HCEC 1CT (cell line): ENCODE measurements at regions not wholly inside any gene's neighbourhood (a gene's known extent, or its start where the extent isn't known, plus 50 kb on each side); places are given as distances from the start of the nearest gene placed in this dataset.
"Not testable (repeated sequence)": the region's sequence is repeated elsewhere in the genome, so short reads cannot be mapped to it uniquely, and the experiment has no call there.

Experiments used
- DNase-seq: peaks from one replicate; pipeline ENCODE4 v3.0.0-alpha.2; 2017

DNA sequence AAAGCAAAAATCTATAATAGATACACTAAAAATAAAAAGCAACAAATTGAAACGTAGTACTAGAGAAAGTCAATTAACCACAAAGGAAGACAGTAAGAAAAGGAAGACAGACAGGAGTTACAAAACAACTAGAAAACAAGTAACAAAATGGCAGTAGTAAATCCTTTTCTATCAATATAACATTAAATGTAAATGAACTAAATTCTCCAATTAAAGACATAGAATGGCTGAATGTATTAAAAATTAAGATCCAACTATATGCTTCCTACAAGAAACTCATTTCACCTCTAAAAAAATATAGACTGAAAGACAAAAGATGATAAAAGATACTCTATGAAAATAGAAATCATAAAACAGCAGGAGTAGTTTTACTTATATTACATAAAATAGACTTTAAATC, 79.1 kb downstream of the CTH start:
- no peak for DNase-seq

DNA sequence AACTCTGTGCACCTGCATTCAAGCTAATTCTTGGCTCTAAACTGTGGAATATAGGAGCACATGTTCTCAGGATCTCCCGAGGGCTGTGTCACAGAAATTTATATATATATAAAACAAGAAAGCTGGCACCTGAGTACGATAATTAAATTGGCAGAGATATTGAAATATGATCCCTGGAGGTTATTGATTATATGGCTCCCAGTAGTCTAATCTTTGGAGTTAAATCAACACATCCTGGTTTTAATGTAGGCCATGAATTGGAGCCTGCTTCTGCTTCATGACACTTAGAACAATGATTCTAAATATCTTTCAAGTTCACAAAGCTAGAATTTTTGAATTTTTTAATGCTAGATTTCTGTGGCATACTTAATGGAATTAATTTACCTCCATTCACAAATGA, 84.3 kb downstream of the CTH start:
- no peak for DNase-seq

DNA sequence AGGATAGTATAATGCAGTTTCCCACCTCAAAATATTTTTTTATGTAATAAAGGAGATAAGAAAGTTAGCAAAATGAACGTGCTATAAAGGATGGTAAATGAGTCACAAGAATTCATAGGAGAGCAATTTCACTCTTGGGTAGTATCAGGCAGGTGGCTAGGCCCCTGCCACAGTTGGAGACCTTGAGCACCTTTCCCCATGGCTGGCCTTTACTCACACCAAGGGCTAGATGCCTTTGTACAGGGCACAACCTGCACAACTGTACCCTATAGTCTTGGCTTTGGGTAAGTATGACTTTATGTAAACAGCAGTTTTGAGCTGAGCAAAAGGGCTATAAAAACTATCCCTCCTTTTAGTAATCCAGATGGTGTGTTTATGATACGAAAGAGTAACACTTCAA, 85.1 kb downstream of the CTH start:
- no peak for DNase-seq

DNA sequence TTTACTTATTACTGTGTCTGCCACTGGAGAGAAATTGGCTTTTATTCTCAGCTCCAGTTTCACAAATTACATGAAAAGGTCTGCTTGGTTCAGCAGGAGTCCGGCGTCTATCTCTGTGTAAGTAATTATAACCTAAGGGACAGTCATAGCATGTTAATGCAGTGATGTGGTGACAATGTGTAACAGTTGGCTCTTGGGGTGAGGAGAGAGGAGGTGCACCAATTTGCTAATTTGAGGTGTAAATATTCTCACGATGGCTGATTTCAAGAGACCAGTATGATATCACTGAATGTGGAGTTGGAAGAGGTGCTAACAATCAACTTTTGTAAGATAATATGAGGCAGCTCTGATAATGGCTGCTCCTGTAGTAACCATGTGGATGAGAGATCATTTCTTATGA, 86.1 kb downstream of the CTH start:
- no peak for DNase-seq

DNA sequence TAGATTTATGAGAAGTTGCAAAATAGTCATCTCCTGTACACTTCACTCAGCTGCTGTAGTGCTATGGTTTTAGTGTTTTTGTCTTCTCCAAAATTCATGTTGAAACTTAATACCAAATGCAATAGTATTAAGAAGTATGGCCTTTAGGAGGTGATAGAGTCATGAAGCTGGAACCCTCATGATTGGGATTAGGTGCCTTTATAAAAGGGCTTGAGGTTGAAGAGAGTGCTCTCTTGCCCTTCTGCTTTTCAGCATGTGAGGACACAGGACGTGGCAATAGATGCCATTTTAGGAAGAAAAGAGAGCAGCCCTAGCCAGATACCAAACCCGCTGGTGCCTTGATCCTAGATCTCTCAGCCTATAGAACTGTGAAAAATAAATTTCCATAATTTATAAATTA, 87.6 kb downstream of the CTH start:
- no peak for DNase-seq

DNA sequence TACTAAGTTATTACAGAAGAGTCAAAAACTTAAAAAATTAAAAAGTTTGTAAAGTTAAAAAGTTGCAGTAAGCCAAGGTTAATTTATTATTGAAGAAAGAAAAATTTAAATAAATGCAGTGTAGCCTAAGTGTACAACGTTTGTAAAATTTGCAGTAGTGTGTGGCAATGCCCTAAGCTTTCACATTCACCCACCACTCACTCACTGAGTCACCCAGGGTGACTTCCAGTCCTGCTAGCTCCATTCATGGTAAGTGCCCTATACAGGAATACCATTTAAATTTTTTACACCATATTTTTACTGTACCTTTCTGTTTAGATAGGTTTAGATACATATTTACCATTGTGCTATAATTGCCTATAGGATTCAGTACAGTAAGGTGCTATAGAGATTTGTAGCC, 88.6 kb downstream of the CTH start:
- peak; percentile 20 for DNase-seq

DNA sequence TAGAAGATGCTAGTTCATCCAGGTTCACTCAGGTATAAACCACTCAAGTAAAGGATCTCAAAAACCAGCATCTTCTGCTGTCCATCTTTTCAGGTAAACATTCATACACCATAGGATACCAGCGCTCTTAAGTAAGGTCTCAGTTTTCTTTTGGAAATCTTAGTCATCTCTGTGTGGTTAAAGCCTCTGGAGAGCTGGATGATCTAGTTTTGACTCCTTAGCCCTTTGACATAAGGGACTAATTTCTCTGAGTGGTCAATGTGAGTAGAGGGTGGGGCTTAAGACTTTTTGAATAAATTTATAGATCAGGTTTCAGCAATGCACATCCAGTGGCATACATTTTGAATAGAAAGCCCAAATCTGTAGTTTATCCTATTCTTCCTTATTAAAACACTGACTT, 92.3 kb downstream of the CTH start:
- peak; percentile 67 for DNase-seq

DNA sequence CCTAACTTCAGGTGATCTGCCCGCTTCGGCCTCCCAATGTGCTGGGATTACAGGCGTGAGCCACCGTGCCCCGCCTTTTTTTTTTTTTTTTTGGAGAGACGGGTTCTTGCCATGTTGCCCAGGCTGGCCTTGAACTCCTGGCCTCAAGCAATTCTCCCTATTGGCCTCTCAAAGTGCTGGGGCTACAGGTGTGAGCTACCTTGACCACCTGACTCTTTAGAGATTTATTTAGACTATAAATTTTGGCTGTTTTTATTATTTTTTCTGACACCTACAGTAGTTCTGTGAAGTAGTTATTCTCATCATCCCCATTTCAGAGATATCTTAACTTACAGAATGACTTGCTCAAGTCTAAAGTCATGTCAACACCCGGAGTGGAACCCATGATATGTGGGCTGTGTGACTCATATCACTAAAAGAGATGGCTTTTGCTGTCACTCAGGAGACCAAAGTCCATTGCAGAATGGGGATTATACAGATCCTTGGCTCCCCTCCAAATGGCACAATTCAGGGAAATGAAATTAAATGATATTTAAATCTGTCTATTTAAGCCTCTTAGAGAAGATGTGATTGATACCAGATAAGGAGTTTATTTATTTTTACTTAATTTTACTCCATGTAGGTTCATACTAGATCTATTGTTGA, 93.2 kb downstream of the CTH start:
- DNase-seq = peak; percentile 5

DNA sequence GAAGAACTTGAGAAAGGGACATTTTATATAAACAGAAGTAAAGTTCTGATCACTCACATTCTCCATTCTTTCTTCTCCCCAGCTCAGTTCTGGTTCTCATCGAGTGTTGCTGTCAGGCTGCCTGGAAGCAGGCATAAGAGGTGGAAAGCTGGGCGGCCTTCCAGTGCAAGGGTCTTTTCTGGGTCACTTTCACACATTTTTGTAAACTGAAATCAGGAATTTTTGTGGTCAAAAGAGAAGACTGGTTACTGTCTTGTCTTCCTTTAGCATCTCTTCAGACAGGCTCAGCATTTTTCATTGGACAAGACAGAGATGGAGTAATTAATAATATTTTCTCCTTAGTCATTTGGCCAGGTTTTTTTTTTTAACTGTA, 93.7 kb downstream of the CTH start:
- peak; percentile 59 for DNase-seq

DNA sequence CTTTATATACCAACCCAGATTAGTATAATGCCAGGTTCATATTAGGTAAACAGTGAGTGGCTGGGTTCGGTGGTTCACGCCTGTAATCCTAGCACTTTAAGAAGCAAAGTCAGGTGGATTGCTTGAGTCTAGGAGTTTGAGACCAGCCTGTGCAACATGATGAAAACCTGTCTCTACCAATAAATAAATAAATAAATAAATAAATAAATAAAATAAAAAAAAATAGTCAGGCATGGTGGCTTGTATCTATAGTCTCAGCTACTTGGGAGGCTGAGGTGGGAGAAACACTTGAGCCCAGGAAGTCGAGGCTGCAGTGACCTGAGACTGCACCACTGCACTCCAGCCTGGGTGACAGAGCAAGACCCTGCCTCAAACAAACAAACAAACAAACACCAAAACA, 96.9 kb downstream of the CTH start:
- DNase-seq = not testable (repeated sequence)

DNA sequence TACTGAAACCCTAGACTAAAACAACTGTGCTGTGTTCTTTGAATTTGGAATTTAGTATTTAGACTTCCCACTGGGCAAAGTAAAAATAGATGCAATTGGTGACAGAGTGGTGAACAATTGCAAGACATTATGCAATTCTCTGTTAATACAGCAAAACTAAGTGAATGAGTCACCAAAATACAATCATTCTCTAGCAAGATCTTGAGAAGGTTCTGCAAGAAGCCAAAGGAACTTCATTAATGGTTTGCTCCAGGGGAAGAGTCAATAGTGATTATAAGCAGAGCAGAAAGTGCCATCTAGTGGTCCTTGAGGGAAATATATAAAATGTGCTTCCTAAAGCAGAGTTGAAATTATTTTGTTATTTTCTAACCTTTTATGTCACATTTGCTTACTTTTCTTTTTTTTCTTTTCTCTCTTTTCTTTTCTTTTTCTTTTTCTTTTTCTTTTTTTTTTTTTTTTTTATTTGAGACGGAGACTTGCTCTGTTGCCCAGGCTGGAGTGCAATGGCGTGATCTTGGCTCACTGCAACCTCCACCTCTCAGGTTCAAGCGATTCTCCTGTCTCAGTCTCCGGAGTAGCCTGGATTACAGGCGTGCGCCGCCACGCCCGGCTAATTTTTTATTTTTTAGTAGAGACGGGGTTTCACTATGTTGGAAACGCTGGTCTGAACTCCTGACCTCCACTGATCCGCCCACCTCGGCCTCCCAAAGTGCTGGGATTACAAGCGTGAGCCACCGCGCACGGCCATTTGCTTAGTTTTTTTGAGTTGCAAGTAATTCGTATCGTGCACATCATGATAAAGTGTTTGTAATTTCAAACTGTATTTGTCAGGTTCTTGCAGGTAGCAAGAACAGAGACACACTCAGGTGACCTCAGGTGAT, 99.2 kb downstream of the CTH start:
- DNase-seq = peak; percentile 95

DNA sequence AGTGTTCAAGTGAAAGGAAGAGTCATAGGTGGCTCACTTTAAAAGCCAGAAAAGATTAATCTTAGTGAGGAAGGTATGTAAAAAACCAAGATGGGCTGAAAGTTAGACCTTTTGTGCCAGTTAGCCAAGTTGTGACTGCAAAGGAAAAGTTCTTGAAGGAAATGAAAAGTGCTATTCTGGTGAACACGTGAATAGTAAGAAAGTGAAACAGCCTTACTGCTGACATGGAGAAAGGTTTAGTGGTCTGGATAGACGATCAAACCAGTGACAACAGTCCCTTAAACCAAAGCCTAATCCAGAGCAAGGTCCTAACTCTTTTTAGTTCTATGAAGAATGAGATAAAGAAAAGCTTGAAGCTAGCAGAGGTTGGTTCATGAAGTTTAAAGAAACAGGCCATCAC, 106.4 kb downstream of the CTH start:
- DNase-seq = no peak

DNA sequence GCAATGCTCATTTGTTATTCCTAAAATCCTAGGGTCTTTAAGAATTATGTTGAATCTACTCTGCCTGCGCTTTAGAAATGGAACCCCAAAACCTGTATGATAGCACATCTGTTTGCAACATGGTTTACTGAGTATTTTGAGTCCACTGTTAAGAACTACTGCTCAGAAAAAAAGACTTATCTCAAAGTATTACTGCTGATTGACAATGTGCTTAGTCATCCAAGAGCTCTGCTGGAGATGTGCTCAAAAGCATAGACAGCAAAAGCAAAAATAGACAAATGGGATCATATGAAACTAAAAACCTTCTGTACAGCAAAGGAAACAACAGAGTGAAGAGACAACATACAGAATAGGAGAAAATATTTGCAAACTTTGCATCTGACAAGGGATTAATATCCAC, 107.0 kb downstream of the CTH start:
- DNase-seq = no peak

DNA sequence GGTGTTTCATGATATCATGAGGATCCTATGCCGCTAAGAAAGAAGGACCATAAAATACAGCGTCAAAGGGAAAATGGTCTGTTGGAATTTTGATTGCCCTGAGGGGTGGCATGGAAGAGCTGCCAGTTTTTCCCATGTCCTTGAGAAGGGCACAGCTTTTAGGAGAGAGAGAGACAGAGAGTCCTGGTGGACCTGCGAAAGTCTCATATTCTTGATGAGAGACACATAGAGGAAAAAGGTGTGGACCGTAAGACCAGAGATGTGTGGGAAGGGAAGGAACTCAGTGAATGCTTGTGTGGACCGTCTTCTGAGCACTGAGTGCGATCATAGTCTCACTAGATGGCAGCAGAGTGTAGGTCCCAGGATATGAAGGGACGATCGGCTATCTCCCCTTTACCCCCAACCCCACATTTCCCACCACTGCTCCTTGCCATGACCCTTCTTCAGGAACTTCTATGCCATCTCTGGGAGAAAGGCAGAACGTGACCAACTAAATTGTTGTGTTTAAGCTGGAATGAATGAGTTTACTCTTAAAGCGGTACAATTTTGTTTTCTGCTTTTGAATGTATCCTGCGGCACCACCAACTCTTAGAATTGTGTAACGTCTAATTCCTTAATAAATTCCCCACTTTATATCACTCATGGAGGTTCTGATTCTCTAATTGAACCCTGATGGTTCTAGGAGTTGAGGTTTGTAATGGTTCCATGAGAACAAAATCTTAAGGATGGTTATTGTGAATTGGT, 117.7 kb downstream of the CTH start:
- no peak for DNase-seq

DNA sequence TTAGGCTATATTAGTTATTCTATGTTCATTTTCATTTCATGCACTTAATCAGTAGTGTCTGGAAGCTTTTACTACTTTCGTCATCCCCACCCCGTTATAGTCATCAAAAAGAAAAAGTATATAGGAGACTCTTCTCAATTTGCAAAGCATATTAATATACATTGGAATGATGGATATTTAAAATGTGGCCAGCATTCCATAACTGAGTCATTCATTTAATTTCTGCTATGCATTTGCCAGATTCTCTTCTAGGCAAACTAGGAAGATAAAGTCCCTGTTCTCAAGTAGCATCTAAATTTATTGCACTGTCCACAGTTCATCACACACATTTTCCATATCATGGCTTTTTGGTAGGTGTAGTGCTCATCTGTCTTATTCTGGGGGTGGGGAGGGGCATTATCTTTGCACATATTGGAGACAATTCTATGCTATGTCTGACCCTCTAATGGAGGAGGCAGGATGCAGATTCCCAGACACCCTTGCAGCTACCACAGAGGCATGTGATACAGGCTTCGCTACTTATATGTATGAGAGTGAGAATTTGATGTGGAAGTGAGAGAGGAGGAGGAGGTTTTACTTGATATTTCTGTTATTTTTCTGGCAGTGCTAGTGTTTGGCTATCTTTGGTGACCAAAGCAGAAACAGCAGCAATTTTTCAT, 125.8 kb downstream of the CTH start:
- peak; percentile 6 for DNase-seq

DNA sequence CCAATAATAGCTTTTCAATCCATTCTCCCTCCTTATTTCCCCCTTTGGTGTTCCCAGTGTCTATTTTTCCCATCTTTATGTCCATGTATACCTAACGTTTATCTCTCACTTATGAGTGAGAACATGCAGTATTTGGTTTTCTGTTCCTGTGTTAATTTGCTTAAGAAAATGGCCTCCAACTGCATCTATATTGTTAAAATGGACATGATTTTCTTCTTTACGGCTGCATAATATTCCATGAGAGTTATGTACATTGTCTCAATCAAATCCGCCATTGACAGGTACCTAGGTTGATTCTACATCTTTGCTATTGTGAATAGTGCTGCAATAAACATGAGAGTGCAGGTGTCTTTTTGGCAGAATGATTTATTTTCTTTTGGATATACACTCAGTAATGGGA, 126.7 kb downstream of the CTH start:
- no peak for DNase-seq

DNA sequence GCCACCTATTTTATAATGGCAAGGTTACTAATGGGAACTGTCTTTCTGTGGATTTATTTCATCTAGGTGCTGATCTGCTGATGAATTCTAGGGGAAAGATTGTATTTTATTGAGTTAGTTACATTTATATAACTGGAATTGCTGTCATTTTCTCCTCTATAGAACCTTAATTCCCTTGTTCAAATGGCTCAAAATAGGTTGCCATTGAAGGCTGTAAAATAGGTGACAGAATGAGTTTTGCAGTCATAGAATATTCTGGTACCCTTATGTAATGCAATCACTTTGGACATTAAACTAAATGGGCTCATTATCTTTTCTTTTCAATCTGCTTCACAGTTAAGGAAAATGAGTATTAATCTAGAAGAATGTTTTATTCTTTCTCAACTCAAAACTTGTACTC, 131.0 kb downstream of the CTH start:
- DNase-seq = no peak

DNA sequence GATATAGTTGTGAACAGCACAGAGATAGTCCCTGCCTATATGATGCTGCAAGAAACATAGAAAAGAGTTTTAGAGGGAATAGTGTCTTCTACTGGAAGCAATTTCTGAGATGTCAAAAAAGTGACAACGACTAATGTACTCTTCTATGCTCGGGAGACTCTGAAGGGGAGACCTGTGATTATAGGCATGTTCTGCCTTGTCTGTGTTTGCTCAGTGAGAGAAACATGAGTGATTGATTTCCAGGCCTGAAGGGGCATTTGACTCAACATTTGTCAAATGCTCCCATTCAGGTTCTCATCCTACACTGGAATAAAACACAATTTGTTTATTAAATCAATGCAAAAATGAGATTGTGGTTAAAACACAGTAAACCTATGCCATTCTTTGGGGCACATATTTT, 131.8 kb downstream of the CTH start:
- no peak for DNase-seq

DNA sequence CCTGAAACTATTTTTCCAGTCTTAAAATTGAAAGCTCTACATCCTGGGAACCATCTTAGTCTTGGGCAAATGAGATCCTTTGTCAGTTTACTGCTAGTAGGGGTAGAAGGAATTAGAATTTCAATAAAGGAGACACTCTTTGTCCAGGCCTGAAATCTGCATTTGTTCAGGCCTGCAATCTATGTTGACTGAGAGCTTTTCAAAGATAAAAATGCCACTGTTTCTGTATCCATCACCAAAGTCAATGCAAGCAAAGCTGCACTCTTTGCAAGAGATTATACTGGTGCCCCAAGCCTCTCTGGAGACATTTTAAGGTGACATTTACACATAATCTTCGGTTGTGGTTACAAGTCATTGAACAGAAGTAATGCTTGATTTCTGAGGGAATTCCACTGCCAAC, 135.7 kb downstream of the CTH start:
- DNase-seq = no peak

DNA sequence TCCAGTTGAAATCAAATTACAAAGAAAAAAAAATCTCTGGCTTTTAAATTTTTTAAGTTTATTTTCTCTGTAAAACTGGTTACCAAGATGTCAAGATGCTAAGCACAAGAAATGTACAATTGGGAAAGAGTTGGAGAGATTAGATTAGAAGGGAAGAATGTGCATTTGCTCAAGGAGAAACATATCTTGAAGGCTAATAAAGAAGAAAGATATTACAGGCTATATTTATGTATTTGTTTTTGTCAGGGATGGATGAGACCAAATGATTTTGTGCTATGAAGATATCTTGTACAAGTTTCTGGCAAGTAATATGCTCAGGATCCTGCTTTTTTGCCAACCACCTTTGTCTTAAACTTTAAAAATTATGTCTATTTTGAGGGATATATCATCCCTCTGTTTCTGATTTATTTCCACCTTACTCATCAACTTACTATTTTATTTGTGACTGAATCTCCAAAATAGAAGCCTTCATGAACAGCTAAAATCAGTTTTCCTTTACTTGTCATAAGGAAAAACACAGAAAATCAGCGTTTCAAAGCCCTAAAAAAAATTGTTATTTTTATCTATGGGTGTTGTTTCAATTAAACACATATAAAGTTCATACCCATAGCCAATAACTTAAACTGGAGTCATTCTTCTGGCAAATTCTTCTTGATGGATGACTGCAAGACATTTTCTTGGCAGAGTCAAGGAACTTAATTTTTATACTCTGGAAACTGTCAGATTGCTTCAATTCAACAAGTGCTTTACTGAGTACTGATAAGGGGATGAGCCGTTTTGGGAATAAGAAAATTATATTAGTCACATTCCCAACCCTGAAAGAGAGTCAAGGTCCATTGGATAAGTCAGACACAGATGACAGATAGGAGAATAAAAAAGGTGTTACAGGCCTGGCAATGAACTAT, 141.8 kb downstream of the CTH start:
- DNase-seq = no peak

DNA sequence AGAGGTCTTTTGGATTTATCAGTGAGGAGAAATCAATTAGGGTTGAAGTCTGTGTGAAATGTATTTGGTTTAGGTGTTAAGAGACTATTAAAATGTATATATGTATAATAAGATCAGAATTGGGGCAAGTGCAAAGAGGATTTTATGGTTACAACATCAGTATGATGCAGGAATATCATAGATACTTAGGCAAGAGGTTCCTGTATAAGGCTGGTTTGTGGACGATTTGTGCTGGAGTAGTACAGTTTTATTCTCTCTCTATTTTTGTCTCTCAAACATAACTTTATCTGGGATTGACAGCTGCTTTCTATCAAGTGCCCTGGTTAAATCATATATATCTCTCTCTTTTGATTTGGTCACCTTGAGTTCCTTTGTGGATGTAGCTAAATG, 142.5 kb downstream of the CTH start:
- no peak for DNase-seq

DNA sequence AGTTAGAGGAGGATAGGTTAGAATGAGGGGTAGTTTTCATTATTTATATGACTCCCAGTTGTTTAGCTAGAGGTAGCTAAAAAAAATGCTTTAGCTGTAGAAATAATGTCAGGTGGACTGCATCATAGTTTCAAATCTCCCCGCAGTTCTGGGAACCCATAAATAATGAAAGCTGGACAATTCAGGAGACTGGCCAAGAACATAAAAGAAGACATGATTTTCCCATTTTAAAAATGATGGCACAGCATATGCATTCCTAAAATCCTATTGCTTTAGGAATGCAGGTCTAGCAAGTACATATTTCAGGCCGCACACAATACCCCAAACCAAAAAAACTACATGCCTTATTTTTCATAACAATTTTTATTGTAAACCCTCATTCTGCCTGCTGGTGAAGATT, 143.3 kb downstream of the CTH start:
- DNase-seq = no peak
